HCT116 (cell line): ENCODE measurements at regions not wholly inside any gene's neighbourhood (a gene's known extent, or its start where the extent isn't known, plus 50 kb on each side); places are given as distances from the start of the nearest gene placed in this dataset.

Source experiments
- EZH2phosphoT487 ChIP-seq: fragments of 200-600 bp; IDR thresholded peaks from 2 replicates; pipeline ENCODE4 v1.6.1; 2018; ENCODE audit warnings: antibody characterized with exemption, borderline replicate concordance
- POLR2A ChIP-seq: IDR thresholded peaks from 2 replicates; pipeline ENCODE4 v1.7.0; 2011; ENCODE audit warnings: borderline replicate concordance; ENCODE audit not compliant: insufficient read depth, insufficient read length; ENCODE audit errors: extremely low read depth
- TF ChIP-seq, protein P1 (sequence below), 3 experiments: fragments of 200-600 bp in 1 of 3; sonication (generic) in 1 of 3; IDR thresholded peaks in 2 of 3; conservative IDR thresholded peaks in 1 of 3; 2 replicates each; pipeline ENCODE4 v1.5.1; 2012 to 2017; ENCODE audit warnings: low read depth in 2 of 3, low read length in 2 of 3, antibody characterized with exemption in 1 of 3, borderline replicate concordance in 1 of 3, control low read depth in 1 of 3, mild to moderate bottlenecking in 1 of 3, mixed read lengths in 1 of 3, mixed run types in 1 of 3, moderate library complexity in 1 of 3; ENCODE audit not compliant: insufficient read depth in 1 of 3

GRCh38 chr13:50090211-50090610, 75.0 kb downstream of the KCNRG start:
- TF ChIP-seq POLR2A (no peak), EZH2phosphoT487 (no peak)
- TF ChIP-seq, protein P1, sequence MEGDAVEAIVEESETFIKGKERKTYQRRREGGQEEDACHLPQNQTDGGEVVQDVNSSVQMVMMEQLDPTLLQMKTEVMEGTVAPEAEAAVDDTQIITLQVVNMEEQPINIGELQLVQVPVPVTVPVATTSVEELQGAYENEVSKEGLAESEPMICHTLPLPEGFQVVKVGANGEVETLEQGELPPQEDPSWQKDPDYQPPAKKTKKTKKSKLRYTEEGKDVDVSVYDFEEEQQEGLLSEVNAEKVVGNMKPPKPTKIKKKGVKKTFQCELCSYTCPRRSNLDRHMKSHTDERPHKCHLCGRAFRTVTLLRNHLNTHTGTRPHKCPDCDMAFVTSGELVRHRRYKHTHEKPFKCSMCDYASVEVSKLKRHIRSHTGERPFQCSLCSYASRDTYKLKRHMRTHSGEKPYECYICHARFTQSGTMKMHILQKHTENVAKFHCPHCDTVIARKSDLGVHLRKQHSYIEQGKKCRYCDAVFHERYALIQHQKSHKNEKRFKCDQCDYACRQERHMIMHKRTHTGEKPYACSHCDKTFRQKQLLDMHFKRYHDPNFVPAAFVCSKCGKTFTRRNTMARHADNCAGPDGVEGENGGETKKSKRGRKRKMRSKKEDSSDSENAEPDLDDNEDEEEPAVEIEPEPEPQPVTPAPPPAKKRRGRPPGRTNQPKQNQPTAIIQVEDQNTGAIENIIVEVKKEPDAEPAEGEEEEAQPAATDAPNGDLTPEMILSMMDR (IDR thresholded peaks at IDR 0.05 in 2 of 3, conservative IDR thresholded peaks at IDR 0.05 in 1 of 3; ENCODE audit: borderline replicate concordance in 1 of 3, insufficient read depth in 1 of 3, low read depth in 2 of 3, low read length in 2 of 3), result no peak
